Gastrocnemius medialis (tissue), 4 donors: ENCODE measurements at regions not wholly inside any gene's neighbourhood (a gene's known extent, or its start where the extent isn't known, plus 50 kb on each side); places are given as distances from the start of the nearest gene placed in this dataset.

Source experiments
- ATAC-seq, 2 donors: fragments of 150-250 bp; one replicate each; pipeline ENCODE4 v1.9.1; 2016
- DNase-seq, 2 donors: peaks; one replicate each; pipeline ENCODE4 v3.0.0-alpha.2; 2019
- H3K27ac ChIP-seq, 4 donors: fragments of 200-600 bp; sonication (generic); 1 replicate in 1 of 4; 2 replicates in 3 of 4; pipeline ENCODE4 v1.5.1; 2016 to 2018; ENCODE audit warnings: mild to moderate bottlenecking in 2 of 4, moderate library complexity in 1 of 4
- H3K27me3 ChIP-seq, 3 donors: fragments of 200-600 bp; sonication (generic) in 2 of 3; 1 replicate in 1 of 3; 2 replicates in 2 of 3; pipeline versions ENCODE4 v1.5.1 to v1.6.0; 2016 to 2019; ENCODE audit warnings: mild to moderate bottlenecking in 1 of 3, moderate library complexity in 1 of 3
- H3K36me3 ChIP-seq, 2 donors: fragments of 200-600 bp; sonication (generic) in 1 of 2; one replicate each; pipeline ENCODE4 v1.5.1; 2017 to 2018
- H3K4me1 ChIP-seq, 2 donors: fragments of 200-600 bp; sonication (generic) in 1 of 2; one replicate each; pipeline ENCODE4 v1.5.1; 2016 to 2017; ENCODE audit warnings: mild to moderate bottlenecking in 2 of 2
- H3K4me3 ChIP-seq, 4 donors: fragments of 200-600 bp; sonication (generic) in 3 of 4; 1 replicate in 1 of 4; 2 replicates in 3 of 4; pipeline ENCODE4 v1.5.1; 2016 to 2019; ENCODE audit warnings: mild to moderate bottlenecking in 2 of 4
- H3K9me3 ChIP-seq, 3 donors: fragments of 200-600 bp; sonication (generic) in 2 of 3; 1 replicate in 1 of 3; 2 replicates in 2 of 3; pipeline ENCODE4 v1.5.1; 2016 to 2019
- POLR2A ChIP-seq, 2 donors: fragments of 450-650 bp; IDR thresholded peaks; one replicate each; pipeline ENCODE4 v1.6.1; 2017; ENCODE audit warnings: antibody characterized with exemption in 2 of 2, mild to moderate bottlenecking in 2 of 2, moderate library complexity in 2 of 2
- in situ Hi-C, 4 donors: fragments of 200-750 bp; cut with MboI; loops; one replicate each; pipeline versions ENCODE4 v1.15.0 to v1.8.0; 2017; ENCODE audit warnings: low sequenced_read_pairs in 4 of 4
- intact Hi-C: fragments of 100-400 bp; cut with DNase I; formaldehyde crosslinking; loops from one replicate; pipeline ENCODE4 v1.15.1; 2023; ENCODE audit warnings: low total_unique reads
- TF ChIP-seq, protein P1 (sequence below), 5 experiments: fragments of 450-650 bp in 3 of 5; fragments of 200-600 bp in 2 of 5; sonication (generic) in 2 of 5; IDR thresholded peaks in 4 of 5; conservative IDR thresholded peaks in 1 of 5; 1 replicate in 4 of 5; 2 replicates in 1 of 5; pipeline ENCODE4 v1.5.1; 2016 to 2019; ENCODE audit warnings: antibody characterized with exemption in 5 of 5, mild to moderate bottlenecking in 3 of 5, moderate library complexity in 3 of 5

DNA sequence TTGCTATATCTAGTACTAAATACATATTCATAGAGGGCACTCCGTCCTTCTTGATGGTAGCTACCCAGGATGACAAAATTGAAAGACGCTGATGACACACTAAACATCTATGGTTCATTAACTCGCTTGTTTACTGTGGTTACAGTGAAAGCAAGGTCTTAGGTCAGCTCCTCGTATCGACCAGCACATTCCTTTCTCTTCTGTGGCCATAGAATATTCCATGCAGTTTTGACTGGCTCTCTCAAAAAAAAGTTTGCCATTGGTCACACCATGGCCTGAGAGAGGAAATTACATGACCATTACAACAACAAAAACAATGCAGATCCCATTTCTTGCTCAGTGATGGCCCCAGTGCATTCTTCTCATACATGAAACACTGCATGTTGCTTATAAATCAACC lies 411.4 kb upstream of the SOX5 start:
- Histone ChIP-seq H3K36me3 (no peaks in the 10 kb centered on the region), H3K4me1 (no peaks in the 10 kb centered on the region), H3K27me3 (no peaks in the 10 kb centered on the region), H3K27ac (no peak overlapping the region), H3K4me3 (no peak overlapping the region), H3K9me3 (no peaks in the 10 kb centered on the region)
- ATAC-seq = no peak
- TF ChIP-seq POLR2A (IDR thresholded peaks at IDR 0.05) = no peak
- TF ChIP-seq, protein P1, sequence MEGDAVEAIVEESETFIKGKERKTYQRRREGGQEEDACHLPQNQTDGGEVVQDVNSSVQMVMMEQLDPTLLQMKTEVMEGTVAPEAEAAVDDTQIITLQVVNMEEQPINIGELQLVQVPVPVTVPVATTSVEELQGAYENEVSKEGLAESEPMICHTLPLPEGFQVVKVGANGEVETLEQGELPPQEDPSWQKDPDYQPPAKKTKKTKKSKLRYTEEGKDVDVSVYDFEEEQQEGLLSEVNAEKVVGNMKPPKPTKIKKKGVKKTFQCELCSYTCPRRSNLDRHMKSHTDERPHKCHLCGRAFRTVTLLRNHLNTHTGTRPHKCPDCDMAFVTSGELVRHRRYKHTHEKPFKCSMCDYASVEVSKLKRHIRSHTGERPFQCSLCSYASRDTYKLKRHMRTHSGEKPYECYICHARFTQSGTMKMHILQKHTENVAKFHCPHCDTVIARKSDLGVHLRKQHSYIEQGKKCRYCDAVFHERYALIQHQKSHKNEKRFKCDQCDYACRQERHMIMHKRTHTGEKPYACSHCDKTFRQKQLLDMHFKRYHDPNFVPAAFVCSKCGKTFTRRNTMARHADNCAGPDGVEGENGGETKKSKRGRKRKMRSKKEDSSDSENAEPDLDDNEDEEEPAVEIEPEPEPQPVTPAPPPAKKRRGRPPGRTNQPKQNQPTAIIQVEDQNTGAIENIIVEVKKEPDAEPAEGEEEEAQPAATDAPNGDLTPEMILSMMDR (IDR thresholded peaks at IDR 0.05 in 4 of 5, conservative IDR thresholded peaks at IDR 0.05 in 1 of 5) = no peak
- intact Hi-C loops (no loop called here), in situ Hi-C loops (loop anchor here in 1 of 4 donors (10.0 kb wide), 1 partner anchor 234 kb away; no protein-coding TSS in a partner anchor)
- DNase-seq = no peak

DNA sequence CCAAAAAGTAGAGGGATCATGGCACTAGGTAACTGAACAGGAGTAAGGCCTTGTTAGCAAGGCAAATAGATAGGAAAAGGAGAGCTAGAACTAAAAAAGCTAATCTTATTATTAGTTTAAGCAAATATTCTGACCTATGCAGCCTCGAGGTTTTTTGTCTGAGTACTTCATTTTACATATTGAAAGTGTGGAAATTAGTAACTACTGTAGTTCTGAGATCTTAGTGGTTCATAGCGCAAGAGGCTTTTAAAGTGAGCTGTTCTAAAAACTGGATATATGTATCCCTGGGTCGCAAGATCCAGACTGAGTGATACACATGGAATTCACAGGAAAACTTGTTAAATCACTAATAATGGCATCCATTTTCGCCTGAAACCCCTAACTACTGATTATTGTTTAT lies 411.0 kb upstream of the SOX5 start:
- in situ Hi-C loops (loop anchor here in 1 of 4 donors (10.0 kb wide), 1 partner anchor 234 kb away; no protein-coding TSS in a partner anchor), intact Hi-C loops (no loop called here)
- Histone ChIP-seq H3K27me3 (no peaks in the 10 kb centered on the region), H3K4me1 (no peaks in the 10 kb centered on the region), H3K4me3 (no peak overlapping the region), H3K27ac (no peak overlapping the region), H3K9me3 (no peaks in the 10 kb centered on the region), H3K36me3 (no peaks in the 10 kb centered on the region)
- TF ChIP-seq, protein P1 (IDR thresholded peaks at IDR 0.05 in 4 of 5, conservative IDR thresholded peaks at IDR 0.05 in 1 of 5) = no peak
- no peak for TF ChIP-seq POLR2A (IDR thresholded peaks at IDR 0.05)
- ATAC-seq (no peak), DNase-seq (no peak)

DNA sequence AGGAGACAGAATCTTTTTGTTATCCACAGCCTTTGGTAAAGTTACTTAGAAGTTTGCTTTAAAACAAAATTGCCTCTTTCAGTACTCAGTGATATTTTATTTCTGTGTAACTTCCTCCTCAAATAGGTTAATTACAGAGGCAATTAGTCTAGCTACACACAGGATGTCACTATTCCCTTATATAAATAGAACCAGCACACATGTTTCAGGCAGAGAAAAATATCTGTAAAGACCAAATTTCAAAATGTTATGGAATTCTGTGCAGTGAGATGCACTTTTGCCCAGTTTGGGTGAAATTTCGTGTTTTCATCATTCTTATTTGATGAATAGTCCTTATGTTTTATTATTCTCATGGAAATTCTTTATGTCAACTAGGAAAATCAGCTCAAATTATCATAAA lies 410.6 kb upstream of the SOX5 start:
- no peak for DNase-seq
- H3K4me3 ChIP-seq = no peak overlapping the region
- H3K9me3 ChIP-seq = no peaks in the 10 kb centered on the region
- H3K4me1 ChIP-seq = no peaks in the 10 kb centered on the region
- H3K27ac ChIP-seq = no peak overlapping the region
- no peak for ATAC-seq
- intact Hi-C loops = no loop called here
- H3K27me3 ChIP-seq = no peaks in the 10 kb centered on the region
- in situ Hi-C loops = loop anchor here in 1 of 4 donors (10.0 kb wide), 1 partner anchor 235 kb away; no protein-coding TSS in a partner anchor
- TF ChIP-seq POLR2A (IDR thresholded peaks at IDR 0.05) = no peak
- TF ChIP-seq, protein P1 (IDR thresholded peaks at IDR 0.05 in 4 of 5, conservative IDR thresholded peaks at IDR 0.05 in 1 of 5) = no peak
- H3K36me3 ChIP-seq = no peaks in the 10 kb centered on the region

DNA sequence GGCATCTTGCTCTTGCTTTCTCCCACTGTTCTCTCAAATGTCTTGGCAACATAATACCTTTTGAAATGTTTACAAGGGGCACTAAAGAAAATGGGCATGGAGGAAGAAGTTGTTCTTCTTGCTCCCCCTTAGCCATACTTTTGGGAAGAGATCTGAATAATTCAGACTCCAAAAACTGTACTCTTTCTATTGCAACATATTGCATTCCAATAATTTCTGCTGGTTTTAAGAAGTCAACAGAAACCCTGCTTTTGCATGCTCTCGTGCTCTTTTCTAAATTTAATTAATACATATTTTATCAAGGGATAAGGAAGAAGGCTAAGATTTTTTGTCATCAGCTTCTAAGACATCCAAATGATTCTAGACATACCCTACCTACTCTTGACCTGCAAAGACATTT lies 409.9 kb upstream of the SOX5 start:
- Histone ChIP-seq H3K27ac (no peak overlapping the region), H3K4me1 (no peaks in the 10 kb centered on the region), H3K36me3 (no peaks in the 10 kb centered on the region), H3K9me3 (no peaks in the 10 kb centered on the region), H3K4me3 (no peak overlapping the region), H3K27me3 (no peaks in the 10 kb centered on the region)
- TF ChIP-seq, protein P1 (IDR thresholded peaks at IDR 0.05 in 4 of 5, conservative IDR thresholded peaks at IDR 0.05 in 1 of 5) = no peak
- TF ChIP-seq POLR2A (IDR thresholded peaks at IDR 0.05) = no peak
- intact Hi-C loops = no loop called here
- in situ Hi-C loops = no loop called here
- no peak for ATAC-seq
- no peak for DNase-seq

DNA sequence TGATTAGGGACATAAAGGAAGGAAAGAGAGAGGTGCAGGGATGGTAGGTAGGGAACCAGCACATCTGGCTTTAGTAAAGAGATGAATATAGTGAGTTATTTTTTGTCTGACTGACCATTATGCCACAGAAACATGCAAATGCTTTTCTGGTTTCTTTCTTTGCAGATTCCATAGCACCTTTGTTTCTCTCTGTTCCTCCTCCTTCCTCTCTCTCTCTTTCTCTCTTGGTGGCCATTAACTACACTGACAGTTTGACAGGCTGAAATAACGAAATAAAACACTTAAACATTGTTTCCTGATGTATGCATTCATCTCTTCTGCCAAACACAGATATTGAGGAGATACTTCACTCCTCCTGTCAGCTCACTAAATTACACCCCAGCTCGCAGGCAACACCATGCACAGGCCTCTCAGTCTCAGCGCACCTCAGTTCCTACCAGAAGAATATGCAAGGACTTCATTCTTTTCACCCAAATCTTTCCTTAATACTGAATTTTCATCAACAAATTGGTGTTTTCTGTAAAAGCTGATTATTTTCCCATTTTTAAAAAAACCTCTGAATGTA lies 406.9 kb upstream of the SOX5 start:
- intact Hi-C loops = no loop called here
- in situ Hi-C loops = no loop called here
- no peaks in the 10 kb centered on the region for H3K9me3 ChIP-seq
- TF ChIP-seq, protein P1 (IDR thresholded peaks at IDR 0.05 in 4 of 5, conservative IDR thresholded peaks at IDR 0.05 in 1 of 5) = no peak
- TF ChIP-seq POLR2A (IDR thresholded peaks at IDR 0.05) = no peak
- no peak overlapping the region for H3K4me3 ChIP-seq
- no peaks in the 10 kb centered on the region for H3K27me3 ChIP-seq
- no peaks in the 10 kb centered on the region for H3K4me1 ChIP-seq
- ATAC-seq (no peak), DNase-seq (no peak)
- no peaks in the 10 kb centered on the region for H3K36me3 ChIP-seq
- H3K27ac ChIP-seq = no peak overlapping the region
